ENCODE measurements at regions not wholly inside any gene's neighbourhood (a gene's known extent, or its start where the extent isn't known, plus 50 kb on each side); places are given as distances from the start of the nearest gene placed in this dataset.

- no peak for DNase-seq
These were observed 220.5 kb downstream of the TJP1 start for GRCh38 chr15:29601811-29602210.

GRCh38 chr15:29600262-29600661 lies 222.0 kb downstream of the TJP1 start:
- no peak for DNase-seq

DNA sequence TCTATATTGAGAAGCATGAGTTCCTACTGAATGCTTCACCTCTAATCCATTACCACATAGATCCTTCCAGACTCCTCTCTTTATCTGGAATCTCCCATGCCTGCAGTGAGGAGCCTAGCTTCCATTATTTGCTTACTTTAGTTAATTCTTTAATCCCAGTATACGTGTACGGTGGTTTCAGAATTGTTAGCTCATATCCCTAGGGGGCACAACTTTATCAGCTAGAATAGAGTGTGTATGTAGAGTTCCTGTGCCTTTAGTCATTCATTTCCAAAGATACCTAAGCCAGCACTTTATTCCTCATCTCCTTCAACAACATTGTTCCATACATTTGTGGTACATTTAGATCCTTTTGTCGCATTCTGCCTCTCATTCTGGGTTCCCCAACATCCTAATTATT lies 226.0 kb downstream of the TJP1 start:
- peak; percentile 82 for DNase-seq

DNA sequence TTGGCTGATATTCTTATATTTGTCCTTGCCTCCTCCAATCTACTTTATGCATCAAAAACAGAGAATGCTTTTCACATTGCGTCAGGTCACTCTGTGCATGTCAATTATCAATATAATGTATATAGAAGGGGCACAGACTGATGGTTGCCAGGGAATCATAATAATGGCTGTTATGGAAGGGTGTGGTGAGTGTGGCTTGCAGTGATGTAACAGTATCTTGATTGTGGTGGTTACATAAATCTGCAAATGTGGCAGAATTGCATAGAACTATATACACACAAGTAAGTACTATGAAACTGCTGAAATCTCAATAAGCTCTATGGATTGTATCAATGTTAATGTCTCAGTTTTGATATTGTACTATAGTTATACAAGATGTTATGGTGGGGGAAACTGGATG lies 228.6 kb downstream of the TJP1 start:
- no peak for DNase-seq

DNA sequence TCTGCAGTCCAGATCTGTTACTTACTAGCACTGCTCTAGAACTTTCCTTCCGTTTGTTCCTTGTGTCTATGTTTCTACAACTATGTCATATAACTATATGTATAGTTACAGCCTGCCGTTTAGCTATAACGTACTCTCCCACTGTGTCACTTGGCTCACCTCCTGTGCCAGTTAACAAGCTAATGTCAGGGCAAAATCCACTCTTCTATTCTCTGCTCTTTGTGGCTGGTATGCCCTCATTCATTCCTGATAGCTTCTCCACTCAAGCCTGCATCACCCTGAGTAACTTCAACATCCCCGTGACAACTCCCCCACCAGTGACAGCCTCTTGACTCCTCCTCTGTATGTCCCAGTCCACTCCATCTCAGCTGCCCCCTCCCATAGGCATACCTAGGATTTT lies 229.2 kb downstream of the TJP1 start:
- DNase-seq = no peak

DNA sequence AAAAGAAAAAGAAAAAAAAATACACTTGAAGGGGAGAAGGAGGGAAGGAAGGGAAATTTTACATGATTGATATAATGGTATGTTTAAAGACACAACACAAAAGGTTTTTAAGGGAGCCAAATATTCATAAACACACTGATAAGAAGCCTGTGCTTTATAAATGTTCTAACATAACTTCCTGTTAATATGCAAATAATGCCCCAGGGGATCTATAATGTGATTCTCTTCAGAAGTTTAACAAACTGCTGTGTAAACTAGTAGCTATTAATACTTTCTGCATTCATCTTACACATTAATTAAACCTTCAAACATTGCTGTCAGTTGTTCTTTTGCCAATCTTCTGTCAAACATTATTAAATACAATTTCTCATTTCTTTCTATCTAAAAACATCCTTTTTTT lies 231.6 kb downstream of the TJP1 start:
- DNase-seq = no peak

GRCh38 chr15:29589975-29590374 lies 232.3 kb downstream of the TJP1 start:
- DNase-seq = no peak

DNA sequence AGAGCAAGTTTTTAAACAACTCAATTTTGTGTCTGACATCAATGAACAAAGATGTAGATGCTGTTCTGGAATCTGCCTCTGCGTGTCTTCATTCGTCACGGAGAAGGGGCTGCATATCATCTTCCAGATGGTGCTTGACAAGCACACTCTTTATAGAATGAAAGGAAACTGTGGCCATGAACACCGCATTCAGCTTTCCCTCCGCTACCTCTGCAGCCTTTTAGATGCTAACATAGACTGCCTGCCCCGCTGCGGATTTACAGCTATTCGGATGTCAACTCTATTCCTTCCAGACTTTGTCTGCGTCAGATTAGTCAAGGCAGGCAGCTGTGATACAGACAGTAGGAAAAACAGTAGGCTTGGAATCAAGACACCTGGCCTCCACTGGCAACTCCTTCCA lies 232.9 kb downstream of the TJP1 start:
- no peak for DNase-seq

GRCh38 chr15:29573197-29573838 lies 248.9 kb downstream of the TJP1 start:
- DNase-seq = no peak

GRCh38 chr15:29571792-29572431 lies 250.4 kb downstream of the TJP1 start:
- no peak for DNase-seq

DNA sequence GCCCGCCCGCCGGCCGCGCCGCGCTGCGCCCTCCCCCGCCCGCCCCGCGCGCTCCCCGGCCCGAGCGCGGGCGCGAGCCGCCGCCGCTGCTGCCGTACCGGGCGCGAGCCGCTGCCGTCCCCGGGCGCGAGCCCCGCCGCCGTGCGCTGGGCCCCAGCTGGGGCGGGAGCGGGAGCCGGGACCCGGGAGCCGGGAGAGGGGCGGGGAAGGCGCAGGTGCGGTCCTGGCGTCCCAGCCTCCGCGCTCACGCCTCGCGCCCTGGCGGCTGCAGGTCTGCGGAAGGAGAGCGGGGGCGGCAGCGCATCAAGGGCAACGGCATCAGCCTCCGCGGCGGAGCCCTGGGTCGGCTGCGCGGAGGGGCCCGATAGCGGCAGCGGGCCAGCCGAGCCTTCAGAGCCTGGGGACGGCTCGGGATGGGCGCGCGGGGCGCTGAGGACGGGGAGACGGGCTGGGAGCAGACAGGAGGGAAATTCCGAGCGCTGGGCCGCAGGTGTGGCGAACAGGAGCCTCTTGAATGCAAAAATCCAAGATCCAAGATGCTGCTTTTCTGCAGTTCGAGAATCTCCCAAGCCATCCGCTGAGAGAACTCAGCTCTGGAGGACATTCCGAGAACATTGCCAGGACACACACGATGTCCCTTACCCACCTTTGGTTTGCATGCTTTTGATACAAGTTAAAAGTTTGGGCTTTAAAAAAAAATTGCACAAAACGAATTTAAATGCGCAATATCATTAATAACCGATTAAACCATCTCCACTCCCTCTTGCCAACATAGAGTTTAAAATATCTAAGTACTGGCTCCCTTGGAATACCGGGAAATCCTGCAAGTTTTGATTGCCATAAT lies 251.1 kb downstream of the TJP1 start:
- DNase-seq = peak; percentile 15

DNA sequence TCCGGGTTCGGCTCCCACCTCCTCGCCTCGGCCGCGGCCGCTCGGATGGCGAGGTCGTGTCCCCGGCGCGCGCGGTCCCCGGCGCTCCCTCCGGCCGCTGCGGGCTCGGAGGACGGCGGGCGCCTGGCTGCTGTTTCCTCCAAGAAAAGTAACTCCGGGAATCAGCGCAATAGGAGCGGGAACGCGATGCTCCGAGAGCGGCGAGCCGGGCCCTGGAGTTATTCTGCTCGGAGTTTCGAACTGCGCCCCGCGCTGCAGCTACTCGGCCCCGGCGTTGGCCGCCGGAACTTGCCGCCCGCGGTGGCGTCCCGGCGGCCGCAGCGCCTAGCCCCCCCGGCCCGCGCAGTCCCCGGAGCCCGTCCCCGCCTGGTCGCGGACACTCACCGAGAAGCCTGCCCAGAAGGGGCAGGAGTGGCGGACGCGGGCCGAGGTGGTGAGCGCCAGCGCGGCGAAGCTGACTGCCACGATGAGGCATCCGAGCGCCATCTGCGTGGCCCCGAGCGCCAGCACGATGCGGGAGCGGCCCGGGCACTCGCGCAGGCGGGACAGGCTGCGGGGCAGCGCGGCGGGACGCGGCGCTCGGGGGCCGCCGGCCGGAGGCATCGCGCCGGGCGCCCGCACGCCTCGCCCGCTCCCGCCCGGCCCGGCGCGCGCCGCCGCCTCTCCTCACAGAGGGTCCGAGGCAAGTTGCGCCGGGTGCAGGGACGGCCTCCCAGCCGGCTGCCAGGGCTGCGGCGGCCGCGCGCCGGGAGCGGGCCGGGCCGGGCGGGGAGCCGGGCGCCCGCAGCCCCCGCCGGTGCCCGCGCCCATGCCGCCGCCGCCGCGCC lies 251.9 kb downstream of the TJP1 start:
- peak; percentile 27 for DNase-seq

- no peak for DNase-seq
These were observed 252.7 kb downstream of the TJP1 start for GRCh38 chr15:29569533-29570092.

DNA sequence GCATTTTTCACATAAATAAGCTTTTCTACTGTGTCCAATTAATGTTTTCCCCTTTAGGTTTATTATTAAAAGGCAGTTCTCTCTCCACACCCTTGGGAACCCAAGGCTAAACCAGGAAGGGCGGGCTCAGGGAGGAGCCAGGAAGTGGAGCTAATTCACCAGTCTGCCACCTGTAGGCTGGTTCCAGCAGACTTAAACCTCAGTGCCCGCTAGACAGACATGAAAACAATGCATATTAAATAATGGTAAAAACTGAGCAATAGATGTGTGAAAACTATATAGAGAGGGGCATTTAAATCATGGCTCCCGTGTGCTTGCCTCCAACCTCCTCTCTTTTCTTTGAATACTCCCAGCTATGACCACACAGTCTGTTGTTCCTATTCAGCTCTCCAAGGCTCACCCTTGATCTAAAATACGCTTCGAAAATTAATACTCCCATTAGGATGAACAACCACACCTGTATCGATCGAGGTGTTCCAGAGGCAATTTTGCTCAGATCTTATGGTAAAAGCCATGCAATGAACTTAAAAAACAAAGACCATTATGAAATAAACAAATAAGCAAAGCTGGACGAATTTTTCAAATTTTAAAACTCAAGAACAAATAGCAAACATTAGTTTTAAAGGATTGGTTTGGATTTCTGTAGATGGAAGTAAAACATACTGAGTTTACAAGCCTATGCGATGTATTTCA lies 253.3 kb downstream of the TJP1 start:
- DNase-seq = peak; percentile 26

DNA sequence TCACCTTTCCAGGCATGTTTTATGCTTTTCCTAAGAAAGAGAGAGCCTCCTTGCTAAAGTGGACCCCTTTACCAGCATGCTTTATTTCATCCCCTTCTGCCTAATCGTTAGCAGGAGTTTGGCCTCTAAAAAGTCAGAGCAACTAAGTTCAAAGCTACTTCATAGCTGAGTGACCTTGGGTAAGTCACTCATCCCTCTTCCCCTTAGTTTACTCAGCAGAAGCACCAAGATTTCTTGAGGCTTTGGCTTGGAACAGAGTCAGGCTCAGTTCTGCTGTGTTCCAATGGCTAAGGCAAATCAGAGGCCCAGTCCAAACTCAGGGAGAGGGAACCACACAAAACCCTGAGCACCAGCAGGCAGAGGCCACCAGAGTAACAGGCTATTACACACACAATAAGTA lies 254.9 kb downstream of the TJP1 start:
- DNase-seq = no peak

- DNase-seq = no peak
These were observed 255.4 kb downstream of the TJP1 start for GRCh38 chr15:29566914-29567313.

DNA sequence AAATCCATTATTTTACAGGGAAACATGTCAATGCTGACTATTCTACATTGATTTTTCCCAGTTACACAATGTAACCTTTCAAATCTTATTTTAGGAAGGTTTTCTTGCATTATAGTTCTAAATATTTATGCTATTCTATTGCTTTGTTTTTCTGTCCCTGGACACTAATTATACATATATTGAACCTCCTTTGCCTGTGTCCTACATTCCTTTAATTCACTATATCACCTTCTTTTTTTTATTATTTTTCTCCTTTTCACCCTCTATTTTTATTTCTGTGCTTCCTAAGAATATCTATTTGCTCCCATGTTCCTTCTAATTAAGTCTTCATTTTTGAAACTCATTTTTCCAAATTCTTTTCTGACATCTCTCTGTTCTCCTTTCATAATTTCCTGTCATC lies 259.2 kb downstream of the TJP1 start:
- DNase-seq = no peak

DNA sequence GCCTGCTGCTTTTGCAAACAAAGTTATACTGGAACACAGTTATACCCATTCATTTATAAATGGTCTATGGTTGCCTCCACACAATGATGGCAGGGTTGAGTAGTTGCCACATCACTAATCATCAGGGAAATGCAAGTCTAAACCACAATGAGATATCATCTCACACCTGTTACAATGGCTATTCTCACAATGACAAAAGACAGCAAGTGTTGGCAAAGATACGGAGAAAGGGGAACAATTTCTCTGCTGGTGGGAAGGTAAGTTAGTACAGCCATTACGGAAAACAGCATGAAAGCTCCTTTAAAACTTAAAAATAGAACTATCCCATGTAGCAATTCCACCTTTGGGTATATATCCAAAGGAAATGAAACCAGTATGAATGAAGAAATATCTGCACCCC lies 261.4 kb downstream of the TJP1 start:
- DNase-seq = no peak

- DNase-seq = no peak
These were observed 264.0 kb downstream of the TJP1 start for GRCh38 chr15:29558261-29558660.

GRCh38 chr15:29557171-29557570 lies 265.1 kb downstream of the TJP1 start:
- no peak for DNase-seq

GRCh38 chr15:29556380-29556779 lies 265.9 kb downstream of the TJP1 start:
- DNase-seq = peak; percentile 54

DNA sequence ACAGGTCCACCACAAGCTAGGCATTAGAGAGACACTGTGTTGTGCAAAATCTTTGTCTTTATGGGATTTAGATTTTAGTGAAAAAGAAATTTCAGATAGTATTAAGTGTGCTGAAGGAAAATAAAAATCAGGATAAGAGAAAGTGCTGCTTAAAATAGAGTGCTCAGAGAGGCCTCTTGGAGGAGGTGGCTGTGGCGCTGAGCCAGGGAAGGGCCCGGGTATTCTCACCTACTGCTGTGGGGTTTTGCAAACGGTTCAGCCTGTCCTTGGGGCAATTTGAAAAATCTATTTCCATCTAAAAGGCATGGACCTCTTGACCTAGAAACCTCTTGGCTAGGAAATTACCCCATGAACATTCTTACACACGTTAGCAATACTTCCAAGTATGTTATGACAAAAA lies 267.7 kb downstream of the TJP1 start:
- peak; percentile 15 for DNase-seq

All from fibroblast of skin of back (primary cell).